Colonic mucosa (tissue), 4 donors: ENCODE measurements at regions not wholly inside any gene's neighbourhood (a gene's known extent, or its start where the extent isn't known, plus 50 kb on each side); places are given as distances from the start of the nearest gene placed in this dataset.

Experiments used
- DNase-seq: peaks from one replicate; pipeline ENCODE4 v3.0.0-alpha.2; 2020
- H3K27ac ChIP-seq: fragments of 200-600 bp; one replicate; pipeline ENCODE4 v1.8.0; 2021
- H3K27me3 ChIP-seq: fragments of 200-600 bp; one replicate; pipeline ENCODE4 v1.8.0; 2021
- H3K36me3 ChIP-seq: fragments of 200-600 bp; one replicate; pipeline ENCODE4 v1.8.0; 2021
- H3K4me1 ChIP-seq: fragments of 200-600 bp; one replicate; pipeline ENCODE4 v1.8.0; 2021; ENCODE audit warnings: mild to moderate bottlenecking
- H3K4me3 ChIP-seq: fragments of 200-600 bp; one replicate; pipeline ENCODE4 v1.8.0; 2021
- H3K9ac ChIP-seq, 2 donors: one replicate each; pipeline ENCODE4 v1.7.0; 2013; ENCODE audit warnings: control low read depth in 2 of 2, low read depth in 2 of 2, low read length in 2 of 2
- H3K9me3 ChIP-seq: fragments of 200-600 bp; one replicate; pipeline ENCODE4 v1.8.0; 2021
- intact Hi-C: fragments of 100-400 bp; cut with DNase I; formaldehyde crosslinking; loops from one replicate; pipeline ENCODE4 v1.14.1; 2022
- TF ChIP-seq, protein P1 (sequence below): fragments of 200-600 bp; IDR thresholded peaks from one replicate; pipeline ENCODE4 v1.8.0; 2022; ENCODE audit warnings: antibody characterized with exemption, mild to moderate bottlenecking
- donor health status: healthy.
- donor health status: DM: no; HTN: no; CAD: no.
- donor health status: DM: no; HTN: no; CAD: no.

DNA sequence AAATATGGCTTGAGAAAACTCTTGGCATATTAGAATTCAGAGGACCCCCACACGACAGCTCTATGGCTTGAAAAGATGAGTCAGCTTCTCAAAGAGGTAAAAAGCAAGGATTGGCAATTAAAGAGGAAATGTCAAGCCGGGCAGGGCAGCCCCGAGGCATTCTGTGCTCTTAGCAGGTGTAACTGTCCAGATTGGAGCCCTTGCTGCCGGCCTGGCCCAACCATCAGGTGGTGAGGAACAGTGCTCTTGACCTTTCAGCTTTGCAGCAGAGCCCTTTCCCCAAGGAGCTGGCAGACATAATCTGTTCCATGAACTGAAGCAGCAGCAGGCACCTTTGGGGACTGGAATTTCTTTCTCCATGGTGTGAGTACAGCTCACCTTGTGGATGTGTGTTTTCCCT, 287.8 kb downstream of the UTP18 start:
- Histone ChIP-seq H3K9me3 (no peaks in the 10 kb centered on the region), H3K27me3 (no peaks in the 10 kb centered on the region), H3K4me1 (no peaks in the 10 kb centered on the region), H3K27ac (no peak overlapping the region), H3K36me3 (no peaks in the 10 kb centered on the region), H3K4me3 (no peak overlapping the region), H3K9ac (no peak overlapping the region)
- TF ChIP-seq, protein P1, sequence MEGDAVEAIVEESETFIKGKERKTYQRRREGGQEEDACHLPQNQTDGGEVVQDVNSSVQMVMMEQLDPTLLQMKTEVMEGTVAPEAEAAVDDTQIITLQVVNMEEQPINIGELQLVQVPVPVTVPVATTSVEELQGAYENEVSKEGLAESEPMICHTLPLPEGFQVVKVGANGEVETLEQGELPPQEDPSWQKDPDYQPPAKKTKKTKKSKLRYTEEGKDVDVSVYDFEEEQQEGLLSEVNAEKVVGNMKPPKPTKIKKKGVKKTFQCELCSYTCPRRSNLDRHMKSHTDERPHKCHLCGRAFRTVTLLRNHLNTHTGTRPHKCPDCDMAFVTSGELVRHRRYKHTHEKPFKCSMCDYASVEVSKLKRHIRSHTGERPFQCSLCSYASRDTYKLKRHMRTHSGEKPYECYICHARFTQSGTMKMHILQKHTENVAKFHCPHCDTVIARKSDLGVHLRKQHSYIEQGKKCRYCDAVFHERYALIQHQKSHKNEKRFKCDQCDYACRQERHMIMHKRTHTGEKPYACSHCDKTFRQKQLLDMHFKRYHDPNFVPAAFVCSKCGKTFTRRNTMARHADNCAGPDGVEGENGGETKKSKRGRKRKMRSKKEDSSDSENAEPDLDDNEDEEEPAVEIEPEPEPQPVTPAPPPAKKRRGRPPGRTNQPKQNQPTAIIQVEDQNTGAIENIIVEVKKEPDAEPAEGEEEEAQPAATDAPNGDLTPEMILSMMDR = no peak
- DNase-seq = no peak
- intact Hi-C loops = no loop called here

DNA sequence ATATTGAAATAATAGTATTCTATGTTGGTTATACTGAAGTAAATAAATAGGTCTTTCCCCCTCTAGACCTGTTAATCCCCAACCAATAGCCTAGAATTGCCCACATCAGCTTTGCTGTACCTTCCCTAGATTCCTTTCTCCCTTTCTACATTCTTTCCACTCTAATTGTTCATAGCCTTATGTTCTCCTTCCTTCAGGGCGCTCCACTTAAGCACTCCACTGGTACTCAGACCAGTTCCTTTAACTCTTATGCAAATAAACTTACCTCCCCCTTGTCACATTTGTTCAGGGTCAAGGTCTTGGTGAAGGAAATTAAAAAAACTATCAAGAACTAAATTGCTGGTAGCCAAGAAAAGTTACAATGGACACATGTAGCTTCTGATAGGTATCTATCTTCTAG, 294.8 kb downstream of the UTP18 start:
- intact Hi-C loops = no loop called here
- Histone ChIP-seq H3K27me3 (no peaks in the 10 kb centered on the region), H3K9ac (no peak overlapping the region), H3K9me3 (no peaks in the 10 kb centered on the region), H3K4me1 (no peaks in the 10 kb centered on the region), H3K27ac (no peak overlapping the region), H3K4me3 (no peak overlapping the region), H3K36me3 (no peaks in the 10 kb centered on the region)
- DNase-seq = no peak
- TF ChIP-seq, protein P1 = no peak

DNA sequence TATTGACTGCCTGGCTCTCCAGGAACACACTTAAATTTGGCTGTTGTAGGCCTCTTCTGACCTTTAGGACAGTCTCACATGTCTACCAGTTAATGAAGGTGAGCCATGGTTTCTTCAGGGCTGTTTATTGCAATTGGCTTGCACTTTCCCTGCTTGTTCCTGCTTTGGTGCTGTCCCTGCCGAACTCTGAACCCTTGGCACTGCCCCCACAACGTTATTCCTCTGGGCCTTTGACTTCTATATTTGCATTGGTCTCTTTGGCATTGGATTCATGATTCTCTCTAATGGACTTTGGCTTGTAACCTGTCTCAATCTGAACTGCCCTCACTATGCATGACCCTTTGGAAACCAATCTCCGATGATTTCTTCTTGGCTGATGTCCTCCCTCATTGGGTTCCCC, 299.4 kb downstream of the UTP18 start:
- Histone ChIP-seq H3K27me3 (no peaks in the 10 kb centered on the region), H3K4me3 (no peak overlapping the region), H3K9ac (no peak overlapping the region), H3K9me3 (no peaks in the 10 kb centered on the region), H3K4me1 (no peaks in the 10 kb centered on the region), H3K27ac (no peak overlapping the region), H3K36me3 (no peaks in the 10 kb centered on the region)
- TF ChIP-seq, protein P1 = no peak
- no peak for DNase-seq
- intact Hi-C loops = no loop called here

DNA sequence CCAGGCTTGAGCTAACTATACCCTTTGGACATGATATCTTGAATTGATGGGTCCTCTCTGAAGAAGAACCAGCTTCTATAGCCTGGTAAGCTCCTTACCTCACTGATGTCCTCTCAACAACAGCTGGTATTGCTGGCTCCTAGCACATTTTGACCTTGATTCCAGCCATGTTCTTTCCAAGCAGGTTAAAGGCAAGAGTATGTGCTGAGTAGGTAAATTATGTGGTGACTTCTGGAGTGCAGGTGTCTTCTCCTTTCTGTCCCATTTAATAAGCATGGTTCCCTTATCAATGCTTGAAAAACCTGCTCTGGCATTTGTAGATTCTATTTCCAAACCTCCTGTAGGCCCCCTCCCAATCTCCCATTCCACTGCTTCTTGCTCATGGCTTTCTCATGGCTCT, 300.1 kb downstream of the UTP18 start:
- no peaks in the 10 kb centered on the region for H3K27me3 ChIP-seq
- DNase-seq = no peak
- no peaks in the 10 kb centered on the region for H3K9me3 ChIP-seq
- no peaks in the 10 kb centered on the region for H3K36me3 ChIP-seq
- intact Hi-C loops = no loop called here
- TF ChIP-seq, protein P1 = no peak
- H3K27ac ChIP-seq = no peak overlapping the region
- H3K9ac ChIP-seq = no peak overlapping the region
- H3K4me1 ChIP-seq = no peaks in the 10 kb centered on the region
- H3K4me3 ChIP-seq = no peak overlapping the region

DNA sequence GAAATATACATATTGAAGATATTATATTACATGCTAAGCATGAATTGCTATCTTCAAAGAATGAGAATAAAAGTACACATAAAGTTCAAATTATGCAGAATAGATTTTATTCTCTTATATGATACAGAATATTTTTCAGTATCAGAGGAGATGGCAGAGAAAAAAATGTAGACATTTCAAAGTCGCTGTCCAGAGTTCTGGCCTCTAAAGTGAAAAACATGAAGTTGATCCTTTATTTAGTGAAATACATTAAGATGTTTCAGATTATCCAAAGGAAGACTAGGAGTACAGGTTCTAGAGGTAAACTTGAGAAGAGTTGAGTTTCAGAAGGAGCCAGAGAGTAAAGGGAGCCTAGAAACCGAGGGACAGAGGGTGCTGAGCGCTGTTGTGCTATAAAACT, 303.6 kb downstream of the UTP18 start:
- Histone ChIP-seq H3K36me3 (no peaks in the 10 kb centered on the region), H3K27me3 (no peaks in the 10 kb centered on the region), H3K27ac (no peak overlapping the region), H3K9ac (no peak overlapping the region), H3K4me1 (no peaks in the 10 kb centered on the region), H3K4me3 (no peak overlapping the region), H3K9me3 (no peaks in the 10 kb centered on the region)
- intact Hi-C loops = no loop called here
- TF ChIP-seq, protein P1 = no peak
- DNase-seq = no peak

DNA sequence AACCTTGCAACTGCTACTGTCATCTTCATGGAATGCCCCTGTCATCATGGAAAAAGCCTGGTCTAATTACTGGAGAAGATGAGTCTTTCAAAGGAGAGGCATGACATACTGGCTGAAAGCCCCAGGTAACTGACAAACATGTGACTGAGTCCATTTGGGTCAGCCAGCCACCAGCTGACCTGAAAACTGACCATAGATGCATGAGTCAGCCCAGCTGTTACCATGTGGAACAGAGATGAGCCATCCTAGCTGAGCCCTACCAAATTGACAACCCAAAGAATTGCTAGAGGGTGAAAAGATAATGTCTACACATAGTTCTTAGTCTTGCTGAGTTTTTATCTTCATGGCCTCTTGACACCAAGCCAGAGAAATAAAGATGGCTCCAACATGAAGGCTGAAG, 311.8 kb downstream of the UTP18 start:
- TF ChIP-seq, protein P1 = no peak
- Histone ChIP-seq H3K4me1 (no peaks in the 10 kb centered on the region), H3K27me3 (no peaks in the 10 kb centered on the region), H3K36me3 (no peaks in the 10 kb centered on the region), H3K9ac (no peak overlapping the region), H3K9me3 (no peaks in the 10 kb centered on the region), H3K27ac (no peak overlapping the region), H3K4me3 (no peak overlapping the region)
- intact Hi-C loops = no loop called here
- DNase-seq = no peak
